GM12872 (cell line): ENCODE measurements at regions not wholly inside any gene's neighbourhood (a gene's known extent, or its start where the extent isn't known, plus 50 kb on each side); places are given as distances from the start of the nearest gene placed in this dataset.
A peak's percentile ranks its signal among the peaks of the same experiment; 100 is the strongest.

Experiments
- CTCF ChIP-seq: IDR thresholded peaks from 3 replicates; pipeline ENCODE4 v1.5.1; 2011; ENCODE audit warnings: low read depth, mild to moderate bottlenecking, low read length, moderate library complexity; ENCODE audit not compliant: insufficient read depth

GRCh38 chr17:33704856-33705255 lies 411.8 kb upstream of the ASIC2 start:
- TF ChIP-seq CTCF: no peak

- no peak for TF ChIP-seq CTCF
Measured at GRCh38 chr17:33709881-33710280, 416.8 kb upstream of the ASIC2 start.

- TF ChIP-seq CTCF: no peak
Measured at GRCh38 chr17:33712120-33712519, 419.0 kb upstream of the ASIC2 start.

- TF ChIP-seq CTCF: no peak
Measured at GRCh38 chr17:33716957-33717356, 423.9 kb upstream of the ASIC2 start.

GRCh38 chr17:33725675-33726271 lies 432.7 kb upstream of the ASIC2 start:
- TF ChIP-seq CTCF: peak; percentile 89

- TF ChIP-seq CTCF: no peak
Measured at GRCh38 chr17:33730131-33730530, 437.0 kb upstream of the ASIC2 start.

- no peak for TF ChIP-seq CTCF
Measured at GRCh38 chr17:33732116-33732515, 439.0 kb upstream of the ASIC2 start.
